ENCODE measurements at regions not wholly inside any gene's neighbourhood (a gene's known extent, or its start where the extent isn't known, plus 50 kb on each side); places are given as distances from the start of the nearest gene placed in this dataset.

GRCh38 chr4:43351970-43352806 lies 459.7 kb downstream of the GRXCR1 start:
- DNase-seq: no peak

- DNase-seq: no peak
These were observed 460.3 kb downstream of the GRXCR1 start for GRCh38 chr4:43352859-43353258.

DNA sequence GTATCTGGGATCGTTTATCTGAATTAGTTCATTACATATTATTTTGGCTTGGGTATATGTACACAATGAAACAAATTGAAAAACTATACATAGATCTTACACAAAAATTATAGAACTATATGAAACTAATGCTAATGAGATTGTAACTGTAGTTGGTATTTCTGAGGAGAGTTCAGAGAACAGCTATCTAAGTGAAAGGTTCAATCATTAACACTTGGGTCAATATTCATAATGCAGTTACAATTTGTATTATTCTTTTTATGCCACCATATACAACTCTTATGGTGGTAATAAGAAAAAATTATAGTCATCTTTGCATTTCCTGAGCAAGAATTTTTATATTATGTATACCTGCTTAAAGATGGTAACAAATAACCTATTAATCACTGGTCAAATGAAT lies 461.0 kb downstream of the GRXCR1 start:
- no peak for DNase-seq

DNA sequence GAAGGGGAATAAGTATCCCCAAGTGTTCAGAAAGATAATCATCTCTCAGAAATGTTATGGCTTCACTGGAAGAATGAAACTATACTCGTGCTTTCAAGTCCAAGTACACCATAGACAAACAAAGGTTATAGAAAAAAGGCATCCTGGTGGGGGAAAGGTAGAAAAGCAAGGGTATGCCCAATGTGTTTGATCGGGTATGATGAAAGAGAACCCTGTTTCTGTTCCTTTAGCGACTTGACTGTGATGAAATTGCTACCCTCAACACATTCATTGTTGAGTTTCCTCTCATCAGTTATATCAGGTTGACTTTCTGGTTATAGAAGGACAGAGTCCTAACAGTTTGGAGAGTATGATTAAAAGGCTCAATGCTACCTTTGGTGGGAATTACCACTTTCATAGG lies 464.3 kb downstream of the GRXCR1 start:
- DNase-seq: no peak

DNA sequence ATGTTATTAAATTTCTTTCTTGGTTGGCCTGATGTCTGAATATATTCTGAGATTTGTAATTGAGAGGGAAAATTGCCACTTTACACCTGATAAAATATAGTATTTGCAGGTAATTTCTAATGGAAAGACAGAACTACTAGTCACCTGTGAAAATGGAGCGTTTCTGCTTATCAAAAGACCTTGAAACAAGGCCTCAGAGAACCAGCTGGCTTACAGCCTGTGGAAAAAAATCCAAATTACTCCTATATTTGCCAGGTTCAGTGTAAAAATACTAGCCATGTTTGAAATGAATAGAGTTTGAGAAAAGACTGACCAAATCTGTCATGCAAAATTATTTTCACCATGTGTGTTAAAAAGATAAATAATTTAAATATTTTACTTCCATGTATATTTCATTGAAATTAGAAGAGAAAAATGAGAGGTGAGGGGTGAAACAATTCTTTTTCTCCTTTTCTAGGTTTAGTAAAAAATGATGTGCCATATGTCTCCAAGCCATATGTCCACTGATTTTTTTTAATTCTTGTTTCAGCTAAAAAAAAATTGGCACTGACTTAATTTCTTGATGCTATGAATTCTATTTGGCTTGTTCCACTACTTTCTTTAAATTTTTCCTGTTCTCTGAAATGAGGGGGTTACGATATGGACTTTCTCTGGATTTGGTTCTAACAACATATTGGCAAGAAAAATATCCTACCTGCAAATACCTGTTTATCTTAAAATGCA lies 464.9 kb downstream of the GRXCR1 start:
- no peak for DNase-seq

DNA sequence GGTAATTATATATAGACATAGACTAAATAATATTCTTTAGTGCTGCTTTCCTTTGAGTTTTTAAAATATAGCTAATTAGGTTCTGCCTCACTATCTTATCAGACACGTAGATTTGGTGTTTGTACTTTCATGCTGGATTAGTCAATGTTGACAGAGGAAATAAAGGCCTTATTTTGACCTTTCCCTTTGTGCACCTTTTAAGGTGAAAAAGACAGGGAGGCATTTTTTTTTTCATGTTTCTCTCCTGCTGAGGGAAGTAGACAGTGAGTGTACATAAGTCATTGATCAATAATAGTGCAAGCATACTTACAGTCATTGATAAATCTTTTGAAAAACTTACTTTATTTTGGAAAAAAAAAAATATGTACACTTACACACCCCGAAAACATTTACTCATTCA lies 467.8 kb downstream of the GRXCR1 start:
- DNase-seq: no peak

DNA sequence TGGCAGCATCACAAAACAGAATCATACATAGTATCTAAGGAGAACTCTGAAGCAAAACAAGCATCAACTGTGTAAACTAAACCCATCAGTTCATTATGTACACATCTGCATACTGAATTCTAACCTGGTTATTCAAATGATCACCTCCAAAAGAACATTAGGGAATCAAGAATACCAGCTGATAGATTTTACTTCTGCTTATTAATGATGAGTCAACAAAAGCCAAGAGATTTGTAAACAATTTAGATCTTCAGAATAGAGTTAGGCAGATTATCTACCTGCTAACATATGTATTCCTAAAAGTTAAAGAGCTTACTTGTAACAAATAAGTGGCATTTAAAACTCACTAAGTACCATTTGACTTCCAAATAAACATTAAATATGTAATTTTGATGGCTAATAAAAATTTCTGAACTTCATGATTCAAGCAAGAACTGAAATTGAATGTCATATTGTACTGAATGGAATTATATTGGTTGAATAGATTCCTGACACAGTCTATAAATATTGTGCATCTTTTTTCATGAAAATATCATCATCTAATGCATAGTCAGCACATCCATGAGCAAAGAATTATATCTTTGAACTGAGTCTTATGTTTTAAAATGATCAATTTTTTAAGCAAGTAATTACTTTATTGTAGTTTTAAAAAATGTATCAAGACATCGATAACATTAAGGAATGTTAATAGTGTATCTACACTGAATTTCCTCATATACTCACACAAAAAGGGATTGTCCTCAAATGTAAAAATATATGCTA lies 470.5 kb downstream of the GRXCR1 start:
- no peak for DNase-seq

GRCh38 chr4:43369036-43369594 lies 476.6 kb downstream of the GRXCR1 start:
- no peak for DNase-seq

DNA sequence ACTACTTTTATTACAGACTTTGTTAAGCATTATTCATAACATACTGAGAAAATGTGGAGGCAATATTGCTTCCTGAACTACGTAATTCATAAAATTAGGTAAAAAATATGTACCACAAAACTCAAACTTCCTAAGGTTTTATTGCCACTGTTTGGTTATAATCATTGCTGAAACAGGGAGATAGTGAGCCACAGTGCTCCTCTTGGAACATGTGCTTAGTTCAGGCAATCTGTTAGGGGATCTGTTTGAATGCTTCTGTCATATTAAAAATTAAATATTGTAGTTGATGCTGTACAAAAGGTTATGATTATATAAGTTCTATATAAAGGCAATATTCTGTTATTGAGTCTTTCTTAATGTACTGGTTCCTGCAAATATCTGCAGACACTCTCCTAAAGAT lies 480.7 kb downstream of the GRXCR1 start:
- DNase-seq: no peak

GRCh38 chr4:43374216-43374751 lies 481.8 kb downstream of the GRXCR1 start:
- DNase-seq: no peak

- DNase-seq: no peak
These were observed 486.5 kb downstream of the GRXCR1 start for GRCh38 chr4:43379016-43379415.

DNA sequence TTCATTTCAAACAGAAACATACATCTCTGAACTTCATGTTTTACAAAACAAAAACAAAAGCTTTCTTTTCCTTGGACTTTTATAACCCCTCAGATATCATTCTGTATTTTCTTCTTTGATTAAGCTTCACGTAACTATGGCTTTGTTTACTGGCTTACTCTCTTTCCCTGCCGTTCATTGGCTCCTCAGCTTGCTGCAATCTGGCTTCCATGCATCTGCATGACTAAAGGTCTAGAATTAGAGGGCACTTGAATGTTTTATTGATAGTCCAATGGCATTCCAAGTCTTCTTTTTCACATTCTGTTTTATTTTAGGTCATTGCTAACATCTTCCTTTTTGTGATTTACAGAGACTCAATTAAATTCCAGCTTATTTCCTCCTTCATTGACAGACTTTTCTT lies 487.6 kb downstream of the GRXCR1 start:
- DNase-seq: no peak

GRCh38 chr4:43391069-43391468 lies 498.6 kb downstream of the GRXCR1 start:
- no peak for DNase-seq

- DNase-seq: no peak
These were observed 502.5 kb downstream of the GRXCR1 start for GRCh38 chr4:43394976-43395375.

DNA sequence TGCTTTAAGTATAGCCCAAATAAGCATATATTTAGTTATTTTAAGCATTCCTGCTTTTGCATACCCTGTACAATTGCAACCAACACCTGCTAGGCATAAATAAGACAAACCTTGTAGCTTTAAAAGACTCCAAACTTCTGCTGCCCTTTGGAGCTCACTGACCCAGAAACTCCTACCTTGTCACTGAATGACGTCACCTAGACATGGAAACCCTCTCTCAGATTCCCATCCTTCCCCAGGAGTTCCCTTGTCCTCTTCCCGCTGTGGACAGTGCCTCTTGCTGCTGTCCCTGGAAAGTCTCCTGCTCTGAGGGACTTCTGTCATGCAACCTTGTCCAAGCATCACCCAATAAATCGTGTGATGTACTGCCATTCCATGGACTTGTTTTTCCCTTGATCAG lies 507.2 kb downstream of the GRXCR1 start:
- DNase-seq: no peak

DNA sequence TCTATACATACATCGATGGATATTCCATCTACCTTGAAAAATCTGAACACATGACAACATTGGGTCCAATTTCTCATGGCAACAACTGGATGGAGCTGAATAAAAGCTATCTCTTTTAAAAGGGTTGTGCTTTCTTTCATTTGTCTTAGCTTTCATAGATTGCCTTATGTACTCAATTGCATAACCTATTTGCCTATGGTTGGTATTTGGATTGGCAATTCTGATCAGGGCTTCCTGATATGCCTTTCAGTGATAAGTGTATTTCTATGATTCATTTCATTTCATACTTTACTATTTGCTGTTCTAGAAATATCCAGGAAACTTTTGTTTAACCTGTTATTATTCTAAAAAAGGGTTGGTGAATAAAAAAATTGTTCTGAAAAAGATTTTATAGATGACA lies 509.9 kb downstream of the GRXCR1 start:
- DNase-seq: no peak

DNA sequence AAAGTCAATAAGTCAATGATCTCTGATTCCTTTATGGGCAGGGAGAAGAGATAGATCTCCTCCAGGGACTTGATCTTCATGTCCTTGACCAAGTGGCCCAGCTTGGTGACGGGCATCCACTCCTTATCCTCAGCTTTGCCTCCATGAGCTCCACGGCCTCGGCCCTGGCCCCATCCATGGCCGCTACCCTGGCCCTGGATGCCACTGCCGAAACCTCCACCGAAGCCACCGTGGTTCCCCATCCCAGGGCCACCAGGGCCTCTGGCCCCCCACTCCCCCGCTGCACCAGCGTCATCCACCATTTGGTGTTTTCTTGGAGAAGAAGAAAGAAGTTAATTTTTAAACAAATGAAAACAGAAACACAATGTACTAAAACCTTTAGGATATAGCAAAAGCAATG lies 518.1 kb downstream of the GRXCR1 start:
- no peak for DNase-seq

GRCh38 chr4:43411226-43411625 lies 518.7 kb downstream of the GRXCR1 start:
- no peak for DNase-seq

- no peak for DNase-seq
These were observed 530.8 kb downstream of the GRXCR1 start for GRCh38 chr4:43423276-43423675.

DNA sequence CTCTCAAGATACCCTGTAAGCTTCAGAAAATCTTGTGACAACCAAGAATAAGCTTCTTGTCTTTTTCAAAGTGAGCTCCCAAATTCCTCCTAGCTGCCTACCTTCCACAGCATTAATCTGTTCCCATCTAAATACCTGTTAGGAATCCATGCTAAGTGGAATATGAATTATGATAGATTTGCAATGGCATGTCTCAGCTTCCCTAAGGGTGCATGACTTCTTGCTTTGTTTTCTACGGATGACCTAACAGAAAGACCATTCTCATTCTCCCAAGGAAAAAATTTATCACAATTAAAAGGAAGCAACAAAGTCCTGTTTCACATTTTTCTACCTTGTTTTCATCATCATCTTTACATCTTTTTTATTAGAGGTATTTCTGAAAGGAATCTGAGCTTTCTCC lies 532.7 kb downstream of the GRXCR1 start:
- no peak for DNase-seq

- DNase-seq: no peak
These were observed 542.8 kb downstream of the GRXCR1 start for GRCh38 chr4:43435291-43435690.

- DNase-seq: no peak
These were observed 560.4 kb downstream of the GRXCR1 start for GRCh38 chr4:43452948-43453347.

DNA sequence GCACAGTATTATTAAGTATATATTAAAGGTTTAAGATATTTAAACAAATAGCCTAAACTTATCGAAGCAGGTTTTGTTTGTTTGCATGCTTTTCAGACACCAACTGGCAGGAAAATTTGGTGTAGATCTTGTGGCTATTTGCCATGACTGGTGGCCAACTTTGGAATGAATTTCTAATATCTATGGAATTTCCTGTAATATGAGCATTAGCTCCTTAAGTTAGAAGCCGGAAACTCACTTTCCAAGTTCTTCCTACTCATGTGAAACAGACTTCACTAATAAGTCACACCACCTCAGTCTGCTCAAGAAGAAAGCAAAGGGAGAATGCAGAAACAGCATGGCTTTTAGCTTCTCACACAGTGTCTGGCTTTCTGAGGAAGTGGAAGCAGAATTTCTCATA lies 563.9 kb downstream of the GRXCR1 start:
- no peak for DNase-seq

Data from hematopoietic multipotent progenitor cell treated with erythropoietin and hydrocortisone succinate and interleukin-3 and kit ligand, for 6 days (in vitro differentiated cells).